GM21737 (cell line): ENCODE measurements at regions not wholly inside any gene's neighbourhood (a gene's known extent, or its start where the extent isn't known, plus 50 kb on each side); places are given as distances from the start of the nearest gene placed in this dataset.

ENCODE experiments used
- ATAC-seq: cut with Tn5 transposase; IDR thresholded peaks from one replicate; pipeline ENCODE4 v1.9.1; 2021; ENCODE audit warnings: mild to moderate bottlenecking, moderate library complexity; ENCODE audit not compliant: unreplicated experiment

- no peak for ATAC-seq
Measured at GRCh38 chr1:193733674-193734073, 547.3 kb upstream of the B3GALT2 start.

DNA sequence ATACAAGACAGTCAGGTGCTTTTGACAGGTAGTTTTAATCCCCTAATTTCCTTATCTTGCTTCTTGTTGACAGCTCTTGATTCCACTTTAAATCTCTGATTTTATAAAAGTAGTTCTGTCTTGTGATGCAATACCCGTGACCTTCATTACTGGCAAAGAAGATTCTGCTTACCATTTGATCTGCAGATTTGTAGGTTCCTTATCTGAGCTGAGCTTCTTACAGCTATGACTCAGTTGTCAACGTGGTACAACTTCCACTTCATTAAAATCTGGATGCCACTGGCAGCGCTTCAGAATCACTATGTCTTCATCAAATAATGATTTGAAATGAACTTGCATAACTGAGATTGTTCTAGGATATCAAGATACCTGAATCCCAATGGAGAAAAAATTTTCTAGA is 543.6 kb upstream of the B3GALT2 start:
- ATAC-seq, result no peak

DNA sequence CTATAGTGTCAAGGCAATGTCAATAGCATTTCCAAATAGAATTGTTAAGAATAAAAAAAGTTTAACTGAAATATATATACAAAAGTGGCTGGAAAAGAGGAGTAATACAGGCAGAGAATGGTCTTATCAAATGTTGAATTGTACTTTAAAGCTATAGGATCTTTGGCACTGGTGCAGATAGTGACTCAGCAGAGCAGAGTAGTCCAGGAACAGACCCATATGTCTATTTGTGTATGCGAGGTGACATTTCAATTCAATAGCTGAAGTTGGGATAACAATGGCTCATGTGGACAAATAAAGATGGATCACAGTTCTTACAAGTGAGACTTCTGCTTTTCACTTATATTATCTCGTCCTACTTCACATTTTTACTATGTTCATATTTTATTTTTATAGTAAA is 543.0 kb upstream of the B3GALT2 start:
- ATAC-seq, result no peak

DNA sequence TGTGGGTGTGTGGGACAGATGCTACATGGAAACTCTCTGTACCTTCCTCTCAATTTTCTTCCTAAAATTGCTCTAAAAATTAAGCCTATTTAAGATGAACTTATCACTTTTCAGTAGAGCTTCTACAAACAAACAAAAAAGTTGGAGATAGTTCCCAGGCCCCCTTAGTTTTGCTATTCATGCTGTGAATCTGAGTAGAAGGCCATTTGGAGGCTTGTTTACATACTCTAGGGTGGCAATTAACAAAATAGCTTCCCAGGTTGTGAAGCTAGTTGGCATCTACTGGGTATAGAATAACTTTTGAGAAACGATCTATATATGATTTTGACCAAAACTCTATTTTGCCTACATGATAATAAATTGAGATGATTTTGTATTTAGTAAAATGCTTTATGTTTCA is 541.4 kb upstream of the B3GALT2 start:
- no peak for ATAC-seq

DNA sequence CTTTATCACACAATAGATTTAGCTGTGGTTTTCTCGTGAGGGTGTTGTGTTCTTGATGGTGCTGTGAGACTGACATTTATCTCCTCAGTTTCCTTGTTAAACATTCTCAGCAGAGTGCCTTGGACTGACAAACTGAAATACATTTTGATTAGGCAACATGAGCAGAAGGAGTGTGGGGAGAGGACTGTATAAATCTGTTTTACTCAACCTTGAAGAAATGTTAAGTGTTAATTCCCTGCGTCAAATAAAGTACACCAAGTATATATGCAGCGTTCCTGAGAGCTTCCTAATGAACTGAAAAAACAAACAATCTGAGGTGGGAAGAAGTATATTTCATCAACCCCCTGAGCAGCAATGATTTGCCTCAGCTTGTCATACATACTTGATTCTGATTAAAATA is 540.3 kb upstream of the B3GALT2 start:
- ATAC-seq, result no peak

DNA sequence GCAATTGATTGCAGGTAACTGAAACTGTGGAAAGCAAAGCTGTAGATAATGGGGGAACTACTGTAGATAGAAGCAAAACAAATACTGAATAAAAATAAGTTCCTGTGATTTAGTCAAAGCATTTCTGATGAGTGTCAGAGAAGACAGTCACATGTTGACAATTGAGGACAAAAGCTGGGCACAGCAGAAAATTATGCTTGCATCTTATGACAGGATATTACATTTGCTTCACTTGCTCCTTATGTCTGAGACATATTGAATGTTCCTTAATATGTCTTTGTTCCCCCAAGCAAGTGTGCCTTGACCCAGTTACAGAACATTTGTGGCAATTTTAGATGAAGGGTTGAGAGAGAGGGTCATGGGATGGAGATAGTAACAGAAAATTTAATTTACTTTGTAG is 526.0 kb upstream of the B3GALT2 start:
- ATAC-seq, result no peak

- no peak for ATAC-seq
Measured at GRCh38 chr1:193709607-193710006, 523.2 kb upstream of the B3GALT2 start.

DNA sequence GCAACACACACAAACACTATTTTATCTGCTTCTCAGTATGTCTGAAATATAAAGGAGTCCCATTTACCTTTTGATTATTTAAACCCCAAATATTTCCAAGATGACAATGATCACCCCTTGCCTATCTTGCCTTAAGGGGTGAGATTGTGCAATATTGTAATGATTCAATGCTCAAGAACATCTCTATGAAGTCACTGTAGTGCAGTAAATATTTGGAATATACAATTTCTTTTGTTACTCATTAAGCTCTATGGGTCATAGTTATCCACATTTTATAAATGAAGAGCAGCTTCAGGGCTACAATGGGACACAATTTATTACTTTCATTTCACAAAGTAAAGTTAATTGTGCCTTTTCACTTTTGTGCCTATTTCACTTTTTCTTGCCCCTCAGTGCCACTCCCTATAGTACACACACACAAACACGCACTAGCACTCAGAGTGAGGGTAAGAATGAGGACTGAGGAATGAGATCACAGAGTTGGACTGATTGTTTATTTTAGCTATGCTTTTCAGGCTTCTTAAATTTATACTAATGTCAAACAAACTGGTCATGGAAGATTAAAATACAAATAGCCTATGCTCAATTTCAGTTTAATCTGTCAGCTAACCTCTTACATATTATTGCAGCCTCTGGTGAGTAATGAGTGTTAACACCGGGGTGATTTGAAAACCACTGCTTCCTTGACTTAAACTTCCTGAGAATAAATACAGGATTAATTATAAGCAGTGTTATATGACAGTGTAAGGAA is 521.0 kb upstream of the B3GALT2 start:
- ATAC-seq, result no peak

DNA sequence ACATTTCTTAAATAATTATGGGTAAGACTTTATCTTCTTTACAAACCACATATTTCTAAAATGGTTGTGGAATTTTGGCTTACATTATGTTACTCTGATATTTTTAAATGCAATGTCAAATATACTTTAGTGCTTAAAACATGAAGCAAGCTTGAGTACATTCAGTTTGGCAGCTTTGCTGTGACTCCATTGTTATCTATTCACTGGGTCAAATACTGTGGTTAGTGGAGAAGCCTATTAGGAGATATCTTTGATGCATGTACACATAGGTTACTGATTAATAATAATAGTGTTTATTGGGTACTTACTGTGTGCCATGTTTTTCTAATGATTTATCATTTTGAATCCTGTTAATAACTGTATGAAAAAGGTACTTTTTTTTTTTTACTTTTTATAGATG is 520.4 kb upstream of the B3GALT2 start:
- no peak for ATAC-seq

DNA sequence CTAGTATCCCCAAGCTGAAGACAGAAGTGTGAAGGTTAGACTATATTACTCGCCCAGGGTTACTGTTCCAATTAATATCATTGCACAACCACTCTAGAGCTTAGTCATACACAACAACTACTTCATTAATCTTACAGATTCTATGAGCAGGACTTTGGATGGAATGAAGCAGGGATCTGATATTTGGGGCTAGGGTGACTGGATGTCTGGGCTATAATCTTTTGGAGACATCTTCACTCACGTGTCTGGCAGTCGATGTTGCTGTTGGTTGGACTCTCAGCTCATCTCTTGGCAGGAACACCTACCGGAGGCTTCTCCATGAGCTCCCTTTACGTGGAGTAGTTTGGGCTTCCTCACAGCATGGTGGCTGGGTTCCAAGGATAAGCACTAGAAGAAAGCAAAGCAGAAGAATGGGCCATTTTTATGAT is 519.2 kb upstream of the B3GALT2 start:
- ATAC-seq, result no peak

- ATAC-seq, result no peak
Measured at GRCh38 chr1:193703655-193704054, 517.2 kb upstream of the B3GALT2 start.

- ATAC-seq, result no peak
Measured at GRCh38 chr1:193703121-193703520, 516.7 kb upstream of the B3GALT2 start.

GRCh38 chr1:193701759-193702158 is 515.3 kb upstream of the B3GALT2 start:
- no peak for ATAC-seq

DNA sequence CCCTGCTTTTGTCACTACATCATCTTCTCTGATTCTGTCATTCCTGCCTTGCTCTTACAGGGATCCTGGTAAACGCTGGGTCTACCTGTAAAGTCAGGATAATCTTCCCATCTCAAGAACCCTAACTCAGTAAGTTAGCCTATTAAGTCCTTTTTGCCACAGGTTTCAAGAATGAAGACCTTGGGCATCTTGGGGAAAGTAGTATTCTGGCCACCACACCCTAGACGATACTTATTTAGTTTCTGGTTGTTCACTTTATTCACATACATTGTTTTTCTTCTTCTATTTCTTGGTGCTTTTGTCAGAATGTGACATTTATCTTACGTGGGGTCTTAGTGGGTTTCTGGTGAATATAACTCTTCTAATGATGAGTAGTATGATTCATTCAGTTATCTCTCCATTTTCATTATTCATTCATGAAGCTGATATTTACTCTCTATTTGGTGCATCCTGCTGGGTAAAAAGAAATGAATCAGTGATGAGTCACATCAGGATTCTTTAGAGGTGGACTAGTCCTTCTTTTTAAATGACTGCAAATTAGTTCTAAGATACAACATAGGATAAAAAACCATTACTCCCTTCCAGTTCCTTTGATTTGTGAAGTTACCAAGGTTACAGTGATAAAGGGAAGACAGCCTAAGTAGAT is 514.4 kb upstream of the B3GALT2 start:
- no peak for ATAC-seq

DNA sequence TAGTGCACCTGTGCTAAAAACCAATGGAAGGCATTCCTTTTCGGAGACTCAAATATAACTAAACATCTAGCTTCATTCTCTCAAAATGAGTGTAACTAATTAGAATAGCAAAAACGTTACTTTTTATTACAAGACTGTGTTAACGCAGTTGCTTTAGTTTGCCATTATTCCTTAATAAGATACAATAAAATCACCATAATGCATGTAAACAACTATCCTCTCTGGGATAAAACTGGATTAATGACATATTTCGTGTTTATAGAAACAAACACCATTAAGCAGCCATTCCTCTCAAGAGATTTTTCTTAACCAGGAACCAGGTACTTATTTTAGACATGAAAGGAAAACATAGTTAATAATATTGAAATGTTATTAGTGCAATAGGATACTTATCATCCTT is 512.8 kb upstream of the B3GALT2 start:
- ATAC-seq, result no peak

- no peak for ATAC-seq
Measured at GRCh38 chr1:193697776-193698175, 511.4 kb upstream of the B3GALT2 start.

DNA sequence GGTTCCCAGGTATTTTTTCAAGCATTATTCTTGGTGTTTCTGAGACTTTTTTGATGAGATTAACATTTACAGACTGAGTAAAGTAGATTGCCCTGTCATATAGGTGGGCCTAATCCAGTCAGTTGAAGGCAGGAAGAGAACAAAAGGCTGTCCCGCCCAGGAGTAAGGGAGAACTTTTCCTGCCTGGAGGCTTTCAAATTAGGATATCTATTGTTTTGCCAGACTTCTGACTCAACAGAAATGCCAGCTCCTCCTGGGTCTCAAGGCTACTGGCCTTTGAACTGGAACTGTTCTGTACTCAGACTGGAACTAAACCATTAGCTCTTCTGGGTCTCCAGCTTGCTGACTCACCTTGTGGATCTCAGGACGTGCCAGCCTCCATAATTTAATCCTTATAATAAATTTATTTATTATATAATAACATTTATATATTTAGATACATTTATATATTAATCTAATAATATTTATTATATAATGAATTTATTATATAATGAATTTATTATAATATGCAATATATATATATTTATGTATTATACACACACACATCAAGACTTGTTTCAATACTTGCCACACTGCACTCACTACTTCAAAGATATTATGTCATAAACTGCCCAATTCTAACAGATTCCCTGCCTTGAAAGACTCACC is 510.8 kb upstream of the B3GALT2 start:
- no peak for ATAC-seq

GRCh38 chr1:193694741-193695140 is 508.3 kb upstream of the B3GALT2 start:
- ATAC-seq, result no peak

DNA sequence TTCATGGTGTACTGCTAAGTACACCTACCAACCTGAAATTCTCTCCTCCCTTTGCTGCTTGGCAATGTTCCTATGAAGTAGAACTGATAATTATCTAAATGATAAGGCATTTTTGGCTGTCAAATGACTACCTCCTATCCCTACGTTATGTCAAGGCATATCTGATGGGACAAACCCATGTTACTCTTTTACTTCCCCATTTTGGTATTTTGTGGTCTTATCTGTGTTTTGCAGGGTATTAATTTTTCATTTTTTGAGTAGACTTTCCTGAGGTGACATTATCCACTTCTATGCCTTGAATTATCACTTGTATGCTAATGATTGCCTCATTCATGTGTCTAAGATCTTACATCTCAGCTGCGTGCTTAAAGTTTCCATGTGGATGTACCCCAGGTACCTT is 499.6 kb upstream of the B3GALT2 start:
- no peak for ATAC-seq

DNA sequence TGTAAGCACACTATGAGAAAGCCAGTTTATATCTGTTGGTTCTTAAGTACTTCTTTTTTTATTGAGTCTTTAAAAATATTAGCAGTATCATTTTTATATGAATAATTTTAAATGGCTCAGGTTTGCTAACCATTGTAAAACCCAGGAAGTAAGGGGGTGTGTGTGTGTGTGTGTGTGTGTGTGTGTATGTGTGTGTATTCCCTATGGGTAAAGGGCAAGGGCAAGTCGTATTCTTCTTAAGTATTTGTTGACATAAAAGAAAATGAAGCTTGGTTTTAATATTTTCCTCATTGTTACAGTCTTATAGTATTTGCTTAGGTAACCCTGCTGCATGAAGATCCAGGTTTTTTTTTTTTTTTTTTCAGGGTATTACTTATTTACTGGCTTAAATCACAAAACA is 495.0 kb upstream of the B3GALT2 start:
- ATAC-seq, result no peak

- no peak for ATAC-seq
Measured at GRCh38 chr1:193680924-193681316, 494.5 kb upstream of the B3GALT2 start.

GRCh38 chr1:193680247-193680923 is 494.0 kb upstream of the B3GALT2 start:
- no peak for ATAC-seq
